Loucy (cell line): ENCODE measurements at regions not wholly inside any gene's neighbourhood (a gene's known extent, or its start where the extent isn't known, plus 50 kb on each side); places are given as distances from the start of the nearest gene placed in this dataset.

ENCODE experiments used
- H2AFZ ChIP-seq: fragments of 200-600 bp; sonication (generic); 2 replicates; pipeline ENCODE4 v1.6.0; 2016; ENCODE audit warnings: antibody characterized with exemption, mild to moderate bottlenecking, low read length, moderate library complexity
- H3F3A ChIP-seq: fragments of 200-600 bp; 2 replicates; pipeline ENCODE4 v1.6.0; 2016; ENCODE audit warnings: antibody characterized with exemption, low read depth, mild to moderate bottlenecking
- H3K27me3 ChIP-seq: fragments of 200-600 bp; sonication (generic); 2 replicates; pipeline ENCODE4 v1.6.1; 2014; ENCODE audit warnings: low read length, mild to moderate bottlenecking; ENCODE audit not compliant: insufficient read depth, poor library complexity, severe bottlenecking
- H3K36me3 ChIP-seq: fragments of 200-600 bp; sonication (generic); 2 replicates; pipeline ENCODE4 v1.6.1; 2016; ENCODE audit warnings: low read length; ENCODE audit not compliant: insufficient read depth
- H3K4me1 ChIP-seq: fragments of 200-600 bp; sonication (generic); 2 replicates; pipeline ENCODE4 v1.5.1; 2014; ENCODE audit warnings: low read length, mild to moderate bottlenecking; ENCODE audit not compliant: insufficient read depth, poor library complexity, severe bottlenecking
- H3K4me2 ChIP-seq: fragments of 200-600 bp; sonication (generic); 2 replicates; pipeline ENCODE4 v1.6.0; 2014; ENCODE audit warnings: antibody characterized with exemption, low read length, low read depth, mild to moderate bottlenecking; ENCODE audit not compliant: poor library complexity, severe bottlenecking
- H3K4me3 ChIP-seq: fragments of 200-600 bp; sonication (generic); 2 replicates; pipeline ENCODE4 v1.5.1; 2014; ENCODE audit warnings: low read length, mild to moderate bottlenecking, mixed read lengths; ENCODE audit not compliant: poor library complexity, severe bottlenecking
- H3K79me2 ChIP-seq: fragments of 200-600 bp; sonication (generic); 2 replicates; pipeline ENCODE4 v1.6.1; 2014; ENCODE audit warnings: low read length; ENCODE audit not compliant: insufficient read depth
- H3K9ac ChIP-seq: fragments of 200-600 bp; sonication (generic); 2 replicates; pipeline ENCODE4 v1.6.0; 2014; ENCODE audit warnings: mild to moderate bottlenecking, low read depth, low read length, moderate library complexity; ENCODE audit not compliant: poor library complexity, severe bottlenecking
- H3K9me2 ChIP-seq: fragments of 200-600 bp; sonication (generic); replicated peaks from 2 replicates; pipeline ENCODE4 v1.6.1; 2016; ENCODE audit warnings: low read depth, low read length, mixed read lengths
- H3K9me3 ChIP-seq: fragments of 200-600 bp; sonication (generic); 2 replicates; pipeline ENCODE4 v1.6.1; 2014; ENCODE audit warnings: mild to moderate bottlenecking, antibody characterized with exemption, low read length, low read depth; ENCODE audit not compliant: insufficient read depth
- H4K20me1 ChIP-seq: fragments of 200-600 bp; sonication (generic); 2 replicates; pipeline ENCODE4 v1.6.0; 2014; ENCODE audit warnings: antibody characterized with exemption, low read length, mild to moderate bottlenecking; ENCODE audit not compliant: insufficient read depth, poor library complexity, severe bottlenecking
- EZH2phosphoT487 ChIP-seq: fragments of 200-600 bp; IDR thresholded peaks from 2 replicates; pipeline ENCODE4 v1.6.1; 2018; ENCODE audit warnings: antibody characterized with exemption, mild to moderate bottlenecking, moderate library complexity, borderline replicate concordance
- TF ChIP-seq, protein P1 (sequence below): fragments of 200-600 bp; sonication (generic); conservative IDR thresholded peaks from 2 replicates; pipeline ENCODE4 v1.5.1; 2014; ENCODE audit warnings: mild to moderate bottlenecking, antibody characterized with exemption, low read length

DNA sequence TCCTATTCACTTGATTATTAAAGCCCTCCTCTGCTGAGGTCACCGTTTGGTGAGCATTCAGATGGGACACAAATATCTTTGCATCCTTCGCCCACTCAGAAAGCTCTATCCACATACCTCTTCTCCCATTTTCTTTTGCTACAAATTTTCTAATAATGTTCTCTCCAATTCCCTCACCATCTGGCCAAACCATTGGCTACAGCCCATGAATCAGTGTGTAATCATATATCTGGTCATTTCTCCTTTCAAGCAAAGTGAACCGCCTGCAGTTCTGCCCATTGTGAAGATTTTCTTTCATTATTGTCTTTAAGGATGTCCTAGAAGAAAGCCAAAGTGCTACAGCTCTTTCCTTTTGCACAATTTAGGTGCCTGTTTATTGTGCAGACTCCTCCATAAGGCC lies 54.2 kb upstream of the DAPK1 start:
- Histone ChIP-seq H2AFZ (no peak overlapping the region), H3K9ac (no peak overlapping the region), H3K4me2 (no peak overlapping the region), H3K27me3 (no peaks in the 10 kb centered on the region), H3F3A (no peaks in the 10 kb centered on the region), H3K36me3 (no peaks in the 10 kb centered on the region), H3K9me2 (no peaks in the 10 kb centered on the region), H3K4me3 (no peak overlapping the region), H3K79me2 (no peaks in the 10 kb centered on the region), H3K9me3 (no peaks in the 10 kb centered on the region), H3K4me1 (no peaks in the 10 kb centered on the region), H4K20me1 (no peaks in the 10 kb centered on the region)
- TF ChIP-seq, protein P1, sequence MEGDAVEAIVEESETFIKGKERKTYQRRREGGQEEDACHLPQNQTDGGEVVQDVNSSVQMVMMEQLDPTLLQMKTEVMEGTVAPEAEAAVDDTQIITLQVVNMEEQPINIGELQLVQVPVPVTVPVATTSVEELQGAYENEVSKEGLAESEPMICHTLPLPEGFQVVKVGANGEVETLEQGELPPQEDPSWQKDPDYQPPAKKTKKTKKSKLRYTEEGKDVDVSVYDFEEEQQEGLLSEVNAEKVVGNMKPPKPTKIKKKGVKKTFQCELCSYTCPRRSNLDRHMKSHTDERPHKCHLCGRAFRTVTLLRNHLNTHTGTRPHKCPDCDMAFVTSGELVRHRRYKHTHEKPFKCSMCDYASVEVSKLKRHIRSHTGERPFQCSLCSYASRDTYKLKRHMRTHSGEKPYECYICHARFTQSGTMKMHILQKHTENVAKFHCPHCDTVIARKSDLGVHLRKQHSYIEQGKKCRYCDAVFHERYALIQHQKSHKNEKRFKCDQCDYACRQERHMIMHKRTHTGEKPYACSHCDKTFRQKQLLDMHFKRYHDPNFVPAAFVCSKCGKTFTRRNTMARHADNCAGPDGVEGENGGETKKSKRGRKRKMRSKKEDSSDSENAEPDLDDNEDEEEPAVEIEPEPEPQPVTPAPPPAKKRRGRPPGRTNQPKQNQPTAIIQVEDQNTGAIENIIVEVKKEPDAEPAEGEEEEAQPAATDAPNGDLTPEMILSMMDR: no peak
- no peak for TF ChIP-seq EZH2phosphoT487

DNA sequence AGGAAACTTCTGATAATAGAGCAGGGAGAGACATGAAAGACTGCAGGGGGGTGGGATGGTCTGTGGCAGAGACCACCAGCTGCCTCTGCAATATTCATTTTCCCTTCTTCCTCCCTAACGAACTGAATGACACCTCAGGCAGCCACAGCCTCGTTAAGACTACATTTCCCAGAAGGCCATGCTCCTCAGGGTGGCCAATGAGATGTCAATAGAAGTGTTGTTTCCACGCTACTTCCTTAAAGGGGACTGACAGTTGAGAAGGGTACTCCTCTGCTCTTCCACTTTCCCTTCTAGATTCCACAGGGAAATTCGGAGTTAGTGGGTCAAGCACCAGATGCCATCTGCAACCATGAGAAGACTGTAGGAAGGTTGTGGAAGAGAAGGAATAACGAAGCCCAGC lies 52.0 kb upstream of the DAPK1 start:
- Histone ChIP-seq H3K4me3 (no peak overlapping the region), H3K27me3 (no peaks in the 10 kb centered on the region), H2AFZ (peak overlapping the region; percentile 57; the same call in 1 of the 2 replicates), H4K20me1 (no peaks in the 10 kb centered on the region), H3F3A (no peaks in the 10 kb centered on the region), H3K9me3 (no peaks in the 10 kb centered on the region), H3K4me1 (no peaks in the 10 kb centered on the region), H3K36me3 (no peaks in the 10 kb centered on the region), H3K4me2 (no peak overlapping the region), H3K9ac (no peak overlapping the region), H3K79me2 (no peaks in the 10 kb centered on the region), H3K9me2 (no peaks in the 10 kb centered on the region)
- TF ChIP-seq EZH2phosphoT487: no peak
- TF ChIP-seq, protein P1: no peak

DNA sequence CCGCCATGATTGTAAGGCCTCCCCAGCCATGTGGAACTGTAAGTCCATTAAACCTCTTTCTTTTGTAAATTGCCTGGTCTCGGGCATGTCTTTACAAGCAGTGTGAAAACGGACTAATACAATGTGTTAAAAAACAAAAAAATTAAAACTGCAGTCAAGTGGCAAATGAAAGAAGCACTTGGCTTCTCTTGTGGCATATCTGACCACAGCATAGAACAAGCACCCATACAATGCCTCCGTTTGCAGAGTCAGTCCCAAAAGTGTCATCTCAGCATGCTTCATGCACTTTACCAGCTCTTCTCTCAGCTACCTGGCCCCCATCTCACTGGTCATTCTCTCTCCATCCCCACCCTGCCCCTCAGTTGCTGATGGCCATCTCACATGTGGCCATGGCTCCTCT lies 51.1 kb upstream of the DAPK1 start:
- Histone ChIP-seq H3K9me2 (no peaks in the 10 kb centered on the region), H2AFZ (no peak overlapping the region), H3K4me3 (no peak overlapping the region), H3K9ac (no peak overlapping the region), H3K79me2 (no peaks in the 10 kb centered on the region), H3K27me3 (no peaks in the 10 kb centered on the region), H3K4me2 (no peak overlapping the region), H3K36me3 (no peaks in the 10 kb centered on the region), H3K9me3 (no peaks in the 10 kb centered on the region), H4K20me1 (no peaks in the 10 kb centered on the region), H3F3A (no peaks in the 10 kb centered on the region), H3K4me1 (no peaks in the 10 kb centered on the region)
- no peak for TF ChIP-seq EZH2phosphoT487
- TF ChIP-seq, protein P1: no peak
